Kasumi-1 (cell line): ENCODE measurements at regions not wholly inside any gene's neighbourhood (a gene's known extent, or its start where the extent isn't known, plus 50 kb on each side); places are given as distances from the start of the nearest gene placed in this dataset.
"Not testable (repeated sequence)": the region's sequence is repeated elsewhere in the genome, so short reads cannot be mapped to it uniquely, and the experiment has no call there.

ENCODE experiments used
- DNase-seq, 2 experiments: peaks; one replicate each; lab custom pipeline; 2025; lab: John Stamatoyannopoulos, UW

GRCh38 chr3:89533275-89533674 is 425.9 kb downstream of the EPHA3 start:
- no peak for DNase-seq

- DNase-seq: not testable (repeated sequence)
Measured at GRCh38 chr3:89554587-89554986, 447.2 kb downstream of the EPHA3 start.

GRCh38 chr3:89558711-89559110 is 451.3 kb downstream of the EPHA3 start:
- no peak for DNase-seq

- no peak for DNase-seq
Measured at GRCh38 chr3:89560568-89560967, 453.1 kb downstream of the EPHA3 start.

- no peak for DNase-seq
Measured at GRCh38 chr3:89562373-89562772, 455.0 kb downstream of the EPHA3 start.

- no peak for DNase-seq
Measured at GRCh38 chr3:89565098-89565497, 457.7 kb downstream of the EPHA3 start.

GRCh38 chr3:89570465-89570864 is 463.0 kb downstream of the EPHA3 start:
- DNase-seq: no peak

GRCh38 chr3:89571298-89571697 is 463.9 kb downstream of the EPHA3 start:
- DNase-seq: no peak

- DNase-seq: no peak
Measured at GRCh38 chr3:89571707-89572106, 464.3 kb downstream of the EPHA3 start.

GRCh38 chr3:89572261-89572660 is 464.8 kb downstream of the EPHA3 start:
- no peak for DNase-seq

- no peak for DNase-seq
Measured at GRCh38 chr3:89576417-89576816, 469.0 kb downstream of the EPHA3 start.

GRCh38 chr3:89577637-89578530 is 470.5 kb downstream of the EPHA3 start:
- no peak for DNase-seq

GRCh38 chr3:89580859-89581258 is 473.4 kb downstream of the EPHA3 start:
- DNase-seq: no peak

GRCh38 chr3:89584398-89584797 is 477.0 kb downstream of the EPHA3 start:
- no peak for DNase-seq

GRCh38 chr3:89586256-89586655 is 478.8 kb downstream of the EPHA3 start:
- DNase-seq: no peak

- DNase-seq: no peak
Measured at GRCh38 chr3:89586676-89587075, 479.3 kb downstream of the EPHA3 start.

GRCh38 chr3:89606151-89606550 is 498.7 kb downstream of the EPHA3 start:
- no peak for DNase-seq

GRCh38 chr3:89612027-89612426 is 504.6 kb downstream of the EPHA3 start:
- no peak for DNase-seq

GRCh38 chr3:89613241-89613640 is 505.8 kb downstream of the EPHA3 start:
- DNase-seq: no peak

GRCh38 chr3:89617706-89618105 is 510.3 kb downstream of the EPHA3 start:
- no peak for DNase-seq

- no peak for DNase-seq
Measured at GRCh38 chr3:89619263-89619662, 511.8 kb downstream of the EPHA3 start.

- DNase-seq: no peak
Measured at GRCh38 chr3:89622063-89622700, 514.8 kb downstream of the EPHA3 start.

GRCh38 chr3:89624494-89624893 is 517.1 kb downstream of the EPHA3 start:
- no peak for DNase-seq
